Eye (tissue), 1 donor: ENCODE measurements at regions not wholly inside any gene's neighbourhood (a gene's known extent, or its start where the extent isn't known, plus 50 kb on each side); places are given as distances from the start of the nearest gene placed in this dataset.

Source experiments
- DNase-seq: peaks from one replicate; pipeline ENCODE4 v3.0.0-alpha.2; 2015

DNA sequence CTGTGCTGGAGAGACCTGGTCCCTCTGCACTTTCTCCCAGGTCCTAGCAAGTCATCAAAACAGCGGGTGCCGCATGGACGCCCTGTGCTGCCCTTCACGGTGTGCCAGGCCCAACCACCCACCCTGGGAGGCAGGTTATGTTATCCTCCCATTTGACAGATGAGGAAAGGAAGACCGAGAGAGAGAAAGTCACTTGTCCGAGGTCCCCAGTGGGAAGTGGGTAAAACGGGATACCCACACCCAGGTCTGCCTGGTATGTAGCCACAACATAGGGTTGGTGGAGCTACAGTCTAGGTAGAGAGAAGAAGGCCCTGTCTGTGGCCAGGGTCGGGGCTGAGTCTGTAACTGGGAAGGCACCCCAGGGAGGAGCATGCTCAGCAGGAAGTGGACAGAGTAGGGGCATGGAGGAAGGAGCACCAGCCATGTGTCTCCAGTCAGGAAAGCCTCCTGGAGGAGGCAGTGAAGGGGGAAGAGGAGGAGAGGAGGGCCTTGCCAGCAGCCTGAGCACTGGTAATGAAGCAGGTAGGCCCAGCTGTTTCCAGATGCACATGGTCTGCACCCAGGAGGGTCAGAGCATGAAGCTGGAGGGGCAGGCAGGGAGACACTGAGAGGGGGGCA lies 98.4 kb downstream of the ZFP36L2 start:
- DNase-seq, result no peak

DNA sequence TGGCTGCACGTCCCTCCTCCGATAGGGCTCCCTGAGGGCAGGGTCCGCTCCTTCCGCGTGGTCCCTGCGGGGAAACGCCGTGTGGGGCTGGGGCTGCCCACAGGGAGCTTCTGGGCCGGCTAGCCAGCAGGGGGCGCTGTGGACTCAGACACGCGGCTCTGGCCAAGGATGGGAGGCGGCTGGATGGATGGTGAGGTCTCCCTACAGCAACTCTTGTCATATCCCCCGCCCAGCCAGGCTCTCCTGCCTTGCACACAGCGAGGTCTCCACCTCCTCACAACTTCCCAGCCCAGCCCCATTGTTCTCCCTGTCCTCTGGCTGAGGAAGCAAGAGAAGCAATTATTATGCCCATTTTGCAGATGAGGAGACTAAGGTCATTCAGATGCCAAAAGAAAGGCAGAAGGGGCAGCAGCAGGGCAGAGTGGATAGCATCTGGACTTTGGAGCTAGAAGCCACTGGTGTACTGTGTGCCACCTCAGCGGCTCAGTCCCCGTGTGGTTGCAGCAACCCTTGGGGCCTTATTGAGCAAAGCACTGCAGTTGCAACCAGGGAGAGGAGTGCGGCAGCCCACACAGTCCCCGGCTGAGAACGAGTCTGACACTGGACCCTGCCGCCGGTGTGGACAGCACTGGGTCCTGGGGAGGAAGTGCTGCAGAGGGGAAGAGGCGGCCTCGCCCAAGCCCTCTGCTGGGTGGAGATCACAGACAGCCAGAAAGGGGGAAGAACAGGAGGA lies 99.0 kb downstream of the ZFP36L2 start:
- no peak for DNase-seq

DNA sequence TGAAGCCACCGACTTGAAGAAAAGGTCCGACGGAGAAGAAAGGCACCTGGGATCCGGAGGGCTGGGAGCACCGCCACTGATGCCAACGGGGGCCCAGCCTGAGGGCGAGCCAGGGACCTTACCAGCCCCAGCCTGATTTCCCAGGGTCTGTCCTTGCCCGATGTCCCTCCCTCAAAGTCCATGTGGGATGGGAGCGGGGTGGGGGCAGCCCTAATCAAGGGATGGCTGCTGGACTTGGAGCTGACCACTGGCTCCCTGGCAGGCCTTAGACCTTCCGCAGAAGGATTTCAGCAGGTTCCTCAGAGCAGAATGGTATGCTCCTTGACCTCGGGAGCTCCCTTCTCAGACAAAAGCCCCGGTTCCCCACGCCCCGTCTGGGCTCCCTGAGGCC lies 99.6 kb downstream of the ZFP36L2 start:
- no peak for DNase-seq

DNA sequence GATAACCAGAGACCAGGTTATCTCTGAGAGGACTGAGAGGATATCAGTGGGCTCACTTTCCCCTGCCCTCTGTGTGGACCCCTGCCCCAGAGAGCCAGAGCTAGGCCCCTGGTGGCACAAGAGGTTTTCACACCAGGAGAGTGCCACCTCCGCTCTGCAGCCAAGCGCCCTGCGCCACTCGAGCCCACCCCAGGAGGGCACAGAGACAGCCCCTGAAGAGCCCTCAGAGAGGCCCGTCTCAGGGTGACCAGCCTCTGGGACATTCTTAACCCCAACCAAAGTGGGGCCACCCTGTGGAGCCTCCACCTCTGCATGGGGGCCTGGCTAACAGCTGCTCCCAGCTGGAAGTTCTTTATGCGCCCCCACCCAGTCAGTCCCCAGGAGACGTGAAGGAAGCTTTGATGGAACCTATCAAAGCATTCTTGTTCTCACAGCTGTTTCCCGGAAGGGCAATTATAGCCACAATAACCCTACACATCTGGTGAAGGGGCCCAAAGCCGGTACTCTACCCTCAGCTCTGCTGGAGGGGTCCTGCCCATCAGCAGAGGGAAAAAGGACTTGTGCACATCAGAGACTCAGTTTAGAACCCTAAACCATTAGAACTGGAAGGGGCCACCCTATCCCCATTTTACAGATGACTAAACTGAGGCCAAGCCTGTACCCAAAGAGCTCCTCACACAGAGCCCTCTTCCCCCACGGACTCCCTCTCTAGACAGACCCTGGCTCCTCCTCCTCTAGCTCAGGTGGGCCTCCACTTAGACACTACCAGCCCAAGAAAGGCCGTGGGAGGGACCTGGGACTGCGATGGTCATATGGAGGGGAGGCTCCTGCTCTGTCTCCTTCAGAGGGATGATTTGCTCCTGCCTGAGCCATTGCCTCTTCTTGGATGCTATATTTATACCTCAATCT lies 101.1 kb downstream of the ZFP36L2 start:
- no peak for DNase-seq

- DNase-seq, result no peak
These were observed 101.7 kb downstream of the ZFP36L2 start for GRCh38 chr2:43124687-43125057.

DNA sequence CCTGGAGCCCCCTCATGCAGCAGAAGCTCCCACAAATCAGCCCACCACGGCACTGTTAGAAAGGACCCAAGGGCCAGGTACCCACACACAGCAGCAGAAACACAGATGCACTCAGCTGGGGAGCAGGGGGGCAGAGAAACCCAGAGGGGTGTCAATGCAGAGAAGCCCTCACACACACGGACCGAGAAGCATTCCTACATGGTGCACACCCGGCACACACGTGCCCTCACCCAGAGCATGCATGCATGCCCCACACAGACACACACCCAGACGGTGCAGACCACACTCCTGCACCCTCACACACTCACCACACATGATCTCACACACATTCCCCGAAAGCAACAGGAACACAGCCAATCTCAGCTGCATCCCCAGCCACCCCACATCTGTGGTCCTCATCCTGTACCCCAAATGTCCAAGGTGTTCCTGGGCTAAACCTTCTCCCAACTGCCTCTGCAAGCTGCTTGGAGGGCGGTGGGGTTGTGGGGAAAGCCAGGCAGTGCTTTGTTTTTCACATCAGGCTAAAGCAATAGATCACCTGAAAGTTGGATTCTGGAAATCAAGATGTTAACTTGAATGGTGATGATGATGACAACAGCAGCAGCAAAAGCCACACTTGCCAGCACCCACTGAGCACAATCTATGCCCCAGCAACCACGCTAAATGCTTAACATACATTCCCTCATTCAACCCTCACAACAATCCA lies 102.3 kb downstream of the ZFP36L2 start:
- DNase-seq, result no peak

- no peak for DNase-seq
These were observed 102.9 kb downstream of the ZFP36L2 start for GRCh38 chr2:43123486-43123885.

- DNase-seq, result no peak
These were observed 103.4 kb downstream of the ZFP36L2 start for GRCh38 chr2:43123028-43123427.

DNA sequence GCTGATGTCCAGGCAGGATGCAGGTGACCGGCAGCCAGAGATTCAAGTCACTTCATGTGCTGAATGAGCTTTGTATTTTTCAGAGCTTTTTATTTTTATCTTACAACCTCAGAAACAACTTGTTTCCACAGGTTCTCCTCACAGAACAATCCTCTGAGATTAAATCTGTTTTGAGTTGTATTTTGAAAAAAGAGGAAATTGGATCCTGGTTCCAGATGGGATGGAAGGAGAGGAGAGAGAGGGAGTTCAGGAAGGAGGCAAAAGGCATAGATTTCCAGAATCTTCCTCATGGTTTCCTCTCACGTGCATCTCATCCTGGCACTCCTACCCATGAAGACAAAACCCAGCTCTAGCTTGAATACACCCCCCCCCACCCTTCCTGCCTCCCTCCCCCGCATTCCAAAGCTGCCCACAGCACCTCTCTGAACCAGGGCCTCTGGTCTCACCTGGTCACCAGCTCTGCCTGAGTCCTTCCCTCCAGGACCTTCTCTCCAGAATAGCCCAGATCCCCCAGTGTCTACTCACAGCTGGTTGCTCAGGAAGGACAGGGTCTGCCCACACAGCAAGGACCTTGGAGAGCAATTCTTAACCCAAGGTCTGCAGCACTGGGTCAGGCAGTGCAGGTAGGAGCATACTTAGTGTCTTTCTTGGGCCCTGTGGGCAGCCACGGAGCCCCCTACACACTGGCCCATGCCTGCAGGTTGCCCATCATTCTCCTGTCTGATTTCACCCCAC lies 104.7 kb downstream of the ZFP36L2 start:
- DNase-seq, result no peak

DNA sequence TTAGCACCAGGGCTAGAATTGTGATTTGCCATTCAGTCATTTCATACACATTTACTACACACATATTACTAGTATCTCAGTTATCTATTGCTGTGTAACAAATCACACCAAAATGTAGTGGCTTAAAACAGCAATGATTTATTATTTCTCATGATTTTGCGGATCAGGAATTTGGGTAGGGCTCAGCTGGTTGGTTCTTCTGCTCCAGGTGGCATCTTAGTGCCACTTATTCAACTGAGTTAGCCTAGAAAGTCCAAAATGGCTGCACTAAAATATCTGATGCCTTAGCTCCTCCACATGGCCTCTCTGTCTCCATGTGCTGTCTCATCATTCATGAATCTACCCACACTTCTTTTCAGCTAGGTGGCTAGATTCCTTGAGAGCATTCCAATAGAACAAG lies 107.1 kb downstream of the ZFP36L2 start:
- no peak for DNase-seq

GRCh38 chr2:43117521-43118143 lies 108.8 kb downstream of the ZFP36L2 start:
- no peak for DNase-seq

DNA sequence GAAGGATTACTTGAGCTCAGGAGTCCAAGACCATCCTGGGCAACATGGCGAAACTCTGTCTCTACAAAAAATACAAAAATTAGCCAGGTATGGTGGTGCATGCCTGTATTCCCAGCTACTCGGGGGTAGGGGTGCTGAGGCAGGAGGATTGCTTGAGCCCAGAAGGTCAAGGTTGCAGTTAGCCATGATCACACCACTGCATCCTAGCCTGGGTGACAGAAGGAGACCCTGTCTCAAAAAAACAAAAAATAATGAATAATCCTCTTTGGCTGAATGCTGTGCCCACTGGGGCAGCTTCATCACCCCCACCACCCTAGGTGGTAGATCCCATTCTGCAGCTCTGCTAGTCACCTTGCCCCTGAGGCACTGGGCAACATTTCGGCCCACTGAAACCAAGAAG lies 109.4 kb downstream of the ZFP36L2 start:
- DNase-seq, result no peak

DNA sequence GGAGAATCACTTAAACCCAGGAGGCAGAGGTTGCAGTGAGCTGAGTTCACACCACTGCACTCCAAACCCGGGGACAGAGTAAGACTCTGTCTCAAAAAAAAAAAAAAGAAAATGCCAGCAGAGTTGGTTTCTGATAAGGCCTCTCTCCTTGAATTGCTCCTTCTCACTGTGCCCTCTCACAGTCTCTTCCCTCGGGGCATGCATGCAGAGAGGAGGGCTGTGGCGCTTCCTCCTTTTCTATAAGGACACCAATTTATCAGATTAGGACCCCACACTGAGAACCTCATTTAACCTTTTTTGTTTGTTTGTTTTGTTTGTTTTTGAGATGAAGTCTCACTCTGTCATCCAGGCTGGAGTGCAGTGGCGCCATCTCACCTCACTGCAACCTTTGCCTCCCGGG lies 110.5 kb downstream of the ZFP36L2 start:
- DNase-seq, result no peak

DNA sequence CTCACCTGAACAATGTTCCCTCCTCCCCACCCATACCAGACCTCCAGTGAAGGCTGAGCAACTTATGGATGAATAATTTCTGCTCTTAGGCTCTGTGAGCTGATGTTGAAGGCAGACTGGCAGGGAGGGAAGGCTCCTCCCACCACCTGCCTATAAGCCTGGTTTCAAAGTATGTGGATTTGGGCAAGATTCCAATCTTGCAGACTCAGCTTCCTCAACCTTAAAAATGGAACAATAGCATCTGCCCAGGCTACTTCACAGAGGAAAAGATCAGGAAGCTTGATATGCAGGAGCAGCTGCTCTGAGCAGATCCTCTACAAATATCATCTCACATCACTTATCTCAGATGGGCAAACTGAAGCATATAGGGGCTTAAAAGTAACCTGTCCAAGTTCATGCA lies 112.2 kb downstream of the ZFP36L2 start:
- DNase-seq, result no peak

DNA sequence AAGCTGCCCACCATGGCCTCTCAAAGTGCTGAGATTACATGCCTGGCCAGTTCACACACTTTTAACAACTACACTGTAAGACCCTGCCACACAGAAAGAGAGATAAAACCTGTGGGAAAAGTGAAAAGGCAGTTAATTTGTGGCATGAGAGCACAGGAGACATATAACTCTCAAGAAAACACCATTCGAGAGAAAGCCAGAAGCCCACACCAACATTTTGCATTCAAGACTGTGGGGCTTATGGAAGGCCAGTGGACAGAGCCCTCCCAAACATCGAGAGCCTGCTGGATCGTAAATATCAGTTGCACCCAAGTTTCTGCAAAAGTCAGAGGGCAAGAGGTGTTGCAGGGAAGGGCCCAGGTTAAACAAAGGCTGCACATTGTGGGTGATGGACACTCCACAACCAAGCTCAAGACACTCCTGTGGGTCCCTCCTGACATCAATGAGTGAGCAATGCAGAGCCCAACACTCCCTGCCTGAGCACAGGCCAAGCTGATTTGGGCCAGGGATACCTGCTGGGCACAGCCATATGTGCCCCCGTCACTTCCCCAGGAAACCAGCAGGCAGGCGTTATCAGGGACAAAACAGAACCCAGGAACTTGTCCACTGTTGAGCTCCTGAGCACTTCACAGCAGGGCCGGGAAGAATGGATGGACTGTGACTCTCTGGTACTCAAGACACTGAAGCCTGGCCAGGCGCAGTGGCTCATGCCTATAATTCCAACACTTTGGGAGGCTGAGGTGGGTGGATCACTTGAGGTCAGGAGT lies 114.4 kb downstream of the ZFP36L2 start:
- no peak for DNase-seq

- peak; percentile 84 for DNase-seq
These were observed 115.9 kb downstream of the ZFP36L2 start for GRCh38 chr2:43110442-43110871.

DNA sequence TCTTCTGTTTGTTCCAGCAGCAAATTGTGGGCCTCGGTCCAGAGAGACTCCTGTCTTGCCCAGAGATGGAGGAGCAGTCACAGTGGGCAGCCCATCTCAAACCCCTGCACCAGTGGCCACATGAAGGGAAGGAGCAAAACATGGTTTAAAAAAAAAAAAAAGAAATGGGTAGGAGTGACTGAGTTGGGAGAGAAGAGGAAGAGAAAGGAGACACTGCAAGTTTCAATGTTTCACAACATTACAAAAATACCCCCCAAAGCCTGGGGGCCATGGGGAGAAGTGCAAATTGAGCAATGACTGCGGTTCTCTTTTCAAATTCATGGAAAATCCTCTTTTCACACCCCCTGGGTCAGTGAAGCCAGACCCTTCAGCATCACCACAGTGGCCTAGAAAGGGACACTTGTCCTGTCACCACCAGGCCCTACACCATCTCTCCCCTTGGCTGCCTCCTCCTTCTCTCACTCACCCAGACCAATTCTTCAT lies 117.1 kb downstream of the ZFP36L2 start:
- DNase-seq, result no peak

GRCh38 chr2:43107679-43108078 lies 118.7 kb downstream of the ZFP36L2 start:
- DNase-seq, result no peak

DNA sequence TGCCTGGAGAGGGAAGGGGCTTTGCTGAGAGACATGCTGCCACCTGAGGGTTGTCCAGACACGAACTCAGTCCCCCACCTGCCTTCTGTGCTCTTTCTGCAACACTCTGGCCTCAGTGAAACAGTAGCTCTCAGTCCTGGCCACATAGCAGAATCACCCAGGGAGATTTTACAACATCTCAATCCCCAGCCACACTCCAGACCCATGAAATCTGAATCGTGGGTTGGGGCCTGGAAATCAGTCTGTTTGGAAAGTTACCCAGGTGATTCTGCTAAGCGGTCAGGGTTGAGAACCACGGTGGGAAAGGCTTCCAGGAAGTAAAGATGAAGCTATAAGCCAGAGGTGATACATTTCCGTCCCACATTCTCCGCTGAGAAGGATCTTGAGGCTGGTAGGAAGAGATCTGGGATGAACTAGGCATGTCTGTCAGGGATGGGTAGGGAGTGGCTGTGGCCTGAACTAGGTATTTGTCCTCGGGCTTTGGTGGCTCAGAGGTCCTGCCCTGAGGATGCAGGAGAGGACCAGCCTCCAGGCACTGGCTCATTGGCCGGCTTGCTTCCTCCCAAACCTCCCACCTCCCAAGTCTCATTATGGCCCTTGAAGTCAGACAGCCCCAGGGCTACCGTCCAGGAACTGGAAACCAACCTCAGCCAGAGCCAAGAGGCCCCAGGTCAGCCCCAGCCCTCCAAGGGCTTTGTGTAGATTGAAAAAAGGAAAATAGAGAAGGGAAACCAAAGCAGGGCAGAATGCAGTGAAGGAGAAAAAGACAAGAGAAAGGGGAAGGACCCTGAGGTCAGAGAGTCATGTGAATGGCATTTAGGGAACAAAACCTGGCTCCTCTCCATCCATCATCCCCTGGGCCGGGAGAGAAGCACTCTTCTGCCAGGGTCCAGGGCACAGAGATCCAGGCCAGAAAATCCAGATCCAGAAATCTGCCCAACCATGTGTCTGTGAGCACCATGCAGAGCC lies 119.6 kb downstream of the ZFP36L2 start:
- DNase-seq, result peak; percentile 59
